Skeletal muscle tissue (tissue), 3 donors: ENCODE measurements at regions not wholly inside any gene's neighbourhood (a gene's known extent, or its start where the extent isn't known, plus 50 kb on each side); places are given as distances from the start of the nearest gene placed in this dataset.

Source experiments
- H3K27ac ChIP-seq: one replicate; pipeline ENCODE4 v1.7.0; 2013; ENCODE audit warnings: mild to moderate bottlenecking, low read depth, low read length, inconsistent platforms
- H3K27me3 ChIP-seq, 3 donors: one replicate each; pipeline ENCODE4 v1.7.0; 2013; ENCODE audit warnings: low read length in 3 of 3; ENCODE audit not compliant: control insufficient read depth in 3 of 3, insufficient read depth in 3 of 3
- H3K36me3 ChIP-seq, 3 donors: one replicate each; pipeline ENCODE4 v1.7.0; 2013; ENCODE audit warnings: low read length in 3 of 3; ENCODE audit not compliant: control insufficient read depth in 3 of 3, insufficient read depth in 3 of 3
- H3K4me1 ChIP-seq, 3 donors: one replicate each; pipeline ENCODE4 v1.7.0; 2013; ENCODE audit warnings: low read length in 3 of 3, mild to moderate bottlenecking in 3 of 3; ENCODE audit not compliant: control insufficient read depth in 3 of 3, insufficient read depth in 3 of 3
- H3K4me3 ChIP-seq, 3 donors: one replicate each; pipeline ENCODE4 v1.7.0; 2013; ENCODE audit warnings: low read length in 3 of 3
- H3K9ac ChIP-seq, 3 donors: one replicate each; pipeline ENCODE4 v1.7.0; 2013; ENCODE audit warnings: low read length in 3 of 3, mild to moderate bottlenecking in 3 of 3, moderate library complexity in 2 of 3, low read depth in 1 of 3
- H3K9me3 ChIP-seq, 3 donors: one replicate each; pipeline ENCODE4 v1.7.0; 2013; ENCODE audit warnings: low read length in 3 of 3; ENCODE audit not compliant: control insufficient read depth in 3 of 3
- donor health status: Osteomylitis.

DNA sequence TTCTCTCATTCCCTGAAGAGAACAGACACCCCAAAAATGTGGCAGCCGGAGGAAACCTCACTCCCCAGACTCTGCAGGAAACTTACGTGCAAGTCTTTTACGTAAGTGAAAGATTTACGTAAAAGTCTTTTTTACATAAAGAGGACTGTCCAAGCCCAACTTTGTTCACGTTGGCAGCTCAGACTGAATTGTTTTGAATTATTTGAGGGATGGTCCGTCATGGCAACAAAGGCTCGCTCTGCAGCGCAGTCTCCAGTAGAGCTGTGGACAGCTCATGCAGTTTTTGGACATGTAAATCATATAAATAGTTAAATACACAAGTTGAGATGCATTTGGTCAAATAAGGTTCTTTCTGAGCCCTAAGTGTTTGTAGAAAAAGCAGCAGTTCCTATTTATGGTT, 394.8 kb downstream of the QKI start:
- Histone ChIP-seq H3K27ac (no peak overlapping the region), H3K4me3 (no peak overlapping the region), H3K27me3 (no peaks in the 10 kb centered on the region), H3K36me3 (no peaks in the 10 kb centered on the region), H3K4me1 (peaks cover 5 to 12% (median 6%) of the 10 kb centered on the region in 3 donors), H3K9ac (no peak overlapping the region), H3K9me3 (no peaks in the 10 kb centered on the region)

DNA sequence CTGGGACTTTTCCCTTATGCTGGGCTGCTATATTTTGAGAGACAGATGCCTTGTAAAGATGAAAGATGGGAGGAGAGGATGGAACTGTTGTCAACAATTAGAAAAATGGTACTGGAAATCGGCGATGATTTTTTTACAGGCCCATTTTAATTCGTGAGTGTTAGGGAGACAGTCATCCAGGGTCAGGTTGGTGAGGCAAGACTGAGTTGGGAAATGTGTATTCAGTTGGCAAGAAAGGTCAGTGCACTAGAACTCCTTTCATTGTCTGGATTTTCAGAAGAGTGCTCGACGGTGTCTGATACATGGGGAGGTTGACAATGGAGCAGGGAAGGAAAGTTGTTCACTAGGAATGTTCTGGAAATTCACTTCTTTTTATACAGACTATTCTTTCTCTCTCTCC, 394.4 kb downstream of the QKI start:
- Histone ChIP-seq H3K4me1 (peaks cover 0 to 7% (median 6%) of the 10 kb centered on the region in 3 donors), H3K9ac (no peak overlapping the region), H3K9me3 (no peaks in the 10 kb centered on the region), H3K27me3 (no peaks in the 10 kb centered on the region), H3K36me3 (no peaks in the 10 kb centered on the region), H3K27ac (no peak overlapping the region), H3K4me3 (no peak overlapping the region)

- H3K9me3 ChIP-seq: no peaks in the 10 kb centered on the region
- no peak overlapping the region for H3K4me3 ChIP-seq
- no peaks in the 10 kb centered on the region for H3K27me3 ChIP-seq
- H3K27ac ChIP-seq: no peak overlapping the region
- peaks cover 0 to 7% (median 6%) of the 10 kb centered on the region in 3 donors for H3K4me1 ChIP-seq
- H3K9ac ChIP-seq: no peak overlapping the region
- H3K36me3 ChIP-seq: no peaks in the 10 kb centered on the region
Measured at GRCh38 chr6:163808231-163808630, 393.7 kb downstream of the QKI start.

GRCh38 chr6:163806755-163807499, 392.4 kb downstream of the QKI start:
- no peaks in the 10 kb centered on the region for H3K27me3 ChIP-seq

GRCh38 chr6:163804991-163805390, 390.5 kb downstream of the QKI start:
- no peak overlapping the region for H3K27ac ChIP-seq
- H3K27me3 ChIP-seq: no peaks in the 10 kb centered on the region
- no peak overlapping the region for H3K4me3 ChIP-seq
- no peaks in the 10 kb centered on the region for H3K36me3 ChIP-seq
- no peaks in the 10 kb centered on the region for H3K9me3 ChIP-seq
- H3K4me1 ChIP-seq: no peaks in the 10 kb centered on the region
- H3K9ac ChIP-seq: no peak overlapping the region

More at GRCh38 chr6:163806755-163807499, 392.4 kb downstream of the QKI start:
- Histone ChIP-seq H3K36me3 (no peaks in the 10 kb centered on the region), H3K4me1 (peaks cover 0 to 7% (median 6%) of the 10 kb centered on the region in 3 donors), H3K9me3 (no peaks in the 10 kb centered on the region), H3K27ac (no peak overlapping the region), H3K9ac (no peak overlapping the region), H3K4me3 (no peak overlapping the region)

GRCh38 chr6:163802267-163802666, 387.7 kb downstream of the QKI start:
- Histone ChIP-seq H3K9ac (no peak overlapping the region), H3K4me3 (no peak overlapping the region), H3K27me3 (no peaks in the 10 kb centered on the region), H3K27ac (no peak overlapping the region), H3K4me1 (no peaks in the 10 kb centered on the region), H3K9me3 (no peaks in the 10 kb centered on the region), H3K36me3 (no peaks in the 10 kb centered on the region)

GRCh38 chr6:163797296-163797845, 382.9 kb downstream of the QKI start:
- no peaks in the 10 kb centered on the region for H3K9me3 ChIP-seq
- H3K36me3 ChIP-seq: no peaks in the 10 kb centered on the region
- no peak overlapping the region for H3K27ac ChIP-seq
- no peaks in the 10 kb centered on the region for H3K4me1 ChIP-seq
- H3K9ac ChIP-seq: no peak overlapping the region
- H3K27me3 ChIP-seq: no peaks in the 10 kb centered on the region
- no peak overlapping the region for H3K4me3 ChIP-seq

GRCh38 chr6:163793011-163793983, 378.8 kb downstream of the QKI start:
- Histone ChIP-seq H3K4me1 (peaks cover 12 to 15% (median 13%) of the 10 kb centered on the region in 3 donors), H3K9me3 (no peaks in the 10 kb centered on the region), H3K9ac (no peak overlapping the region), H3K4me3 (no peak overlapping the region), H3K36me3 (no peaks in the 10 kb centered on the region), H3K27me3 (no peaks in the 10 kb centered on the region), H3K27ac (no peak overlapping the region)

- peaks cover 14 to 20% (median 16%) of the 10 kb centered on the region in 3 donors for H3K4me1 ChIP-seq
- no peak overlapping the region for H3K4me3 ChIP-seq
- no peak overlapping the region for H3K9ac ChIP-seq
- no peaks in the 10 kb centered on the region for H3K27me3 ChIP-seq
- H3K27ac ChIP-seq: no peak overlapping the region
- H3K36me3 ChIP-seq: no peaks in the 10 kb centered on the region
- no peaks in the 10 kb centered on the region for H3K9me3 ChIP-seq
Measured at GRCh38 chr6:163790266-163790840, 375.8 kb downstream of the QKI start.
